HG03565 (cell line): ENCODE measurements at regions not wholly inside any gene's neighbourhood (a gene's known extent, or its start where the extent isn't known, plus 50 kb on each side); places are given as distances from the start of the nearest gene placed in this dataset.

ENCODE experiments used
- ATAC-seq: cut with Tn5 transposase; IDR thresholded peaks from one replicate; pipeline ENCODE4 v1.9.1; 2021; ENCODE audit warnings: mild to moderate bottlenecking, moderate library complexity; ENCODE audit not compliant: unreplicated experiment

DNA sequence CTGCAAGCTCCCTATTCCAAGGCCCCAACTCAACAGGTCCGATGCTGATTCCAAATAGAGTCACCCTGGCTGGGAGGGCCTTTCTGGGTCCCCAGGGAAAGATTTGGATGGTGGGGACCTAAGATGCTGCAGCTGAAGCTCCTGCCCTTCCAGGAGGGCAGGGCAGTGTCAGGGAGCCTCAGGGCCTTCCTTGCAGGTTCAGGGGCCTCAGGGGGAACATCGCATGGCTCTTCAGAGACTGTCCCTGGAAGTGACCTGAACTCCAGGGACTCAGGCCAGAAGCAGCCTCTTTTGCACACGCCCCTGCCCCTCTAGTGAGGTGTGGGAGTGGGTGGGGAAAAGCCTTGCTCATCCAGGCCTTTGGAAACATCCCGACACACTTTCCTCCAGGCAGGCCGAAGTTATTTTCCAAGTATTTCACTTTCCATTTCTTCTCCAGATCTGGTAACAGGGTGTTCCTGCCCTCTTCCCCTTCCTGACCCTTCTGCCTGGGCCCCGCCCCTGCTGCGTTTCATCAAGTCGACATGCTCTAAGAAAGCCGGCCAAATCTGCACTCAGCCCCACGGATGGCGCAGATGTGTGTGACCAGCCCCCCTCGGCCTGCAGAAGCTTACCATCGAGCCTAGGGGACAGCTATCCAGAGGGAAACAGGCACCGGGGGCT is 159.5 kb downstream of the FGF18 start:
- no peak for ATAC-seq

GRCh38 chr5:171579976-171580411 is 160.5 kb downstream of the FGF18 start:
- ATAC-seq = no peak

DNA sequence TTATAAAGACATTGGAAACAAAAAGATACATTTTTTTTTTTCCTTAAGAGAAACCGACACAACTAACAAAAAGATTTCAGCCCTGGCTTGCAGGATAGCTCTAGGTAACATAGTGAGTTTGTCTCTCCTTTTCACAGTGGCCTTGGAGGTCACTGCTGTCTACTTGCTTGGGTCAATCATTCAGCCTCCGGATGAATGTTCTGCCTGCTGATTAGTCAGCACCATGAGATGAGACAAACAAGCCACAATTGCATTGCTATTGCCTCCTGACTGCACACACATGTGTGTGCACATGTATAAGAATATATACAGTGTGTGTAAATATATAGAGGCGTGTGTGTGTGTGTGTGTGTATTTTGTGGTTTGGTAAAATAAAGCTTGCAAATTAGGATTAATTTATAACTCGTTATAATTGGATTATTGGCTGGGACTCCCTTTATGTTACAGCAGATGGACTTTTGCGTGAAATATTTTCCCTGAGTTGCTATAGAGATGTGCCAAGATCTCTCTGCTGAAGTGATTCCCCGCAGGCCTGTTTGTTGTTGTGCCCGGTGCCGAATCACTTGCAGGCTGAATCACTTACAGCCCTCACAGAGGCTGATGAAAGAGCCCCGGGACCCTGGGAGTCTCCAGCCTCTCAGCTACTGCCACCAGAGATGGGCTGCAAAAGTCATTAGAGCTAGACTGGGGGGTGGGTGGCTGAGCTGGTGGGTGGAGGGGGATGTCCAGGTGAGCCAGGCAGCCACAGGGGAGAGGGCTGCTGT is 161.2 kb downstream of the FGF18 start:
- ATAC-seq = no peak

DNA sequence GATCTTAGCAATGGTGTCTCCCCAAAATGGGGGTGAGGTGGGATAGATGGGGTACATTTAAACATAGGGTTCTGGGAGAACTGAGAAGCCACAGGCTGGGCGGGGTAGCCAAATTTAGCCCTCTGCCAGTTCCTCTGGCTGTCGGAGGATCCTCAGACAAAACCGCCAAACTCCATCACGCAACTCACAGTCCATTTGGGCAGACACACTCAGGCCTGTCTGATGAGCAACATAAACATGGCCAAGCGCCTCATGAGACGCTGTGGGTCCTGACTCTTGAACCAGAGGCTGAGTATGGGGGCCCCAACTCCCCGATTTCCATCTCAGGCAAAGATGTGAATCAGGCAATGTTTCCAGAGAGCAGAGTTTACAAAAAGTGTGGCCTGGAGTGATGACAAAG is 162.3 kb downstream of the FGF18 start:
- no peak for ATAC-seq

DNA sequence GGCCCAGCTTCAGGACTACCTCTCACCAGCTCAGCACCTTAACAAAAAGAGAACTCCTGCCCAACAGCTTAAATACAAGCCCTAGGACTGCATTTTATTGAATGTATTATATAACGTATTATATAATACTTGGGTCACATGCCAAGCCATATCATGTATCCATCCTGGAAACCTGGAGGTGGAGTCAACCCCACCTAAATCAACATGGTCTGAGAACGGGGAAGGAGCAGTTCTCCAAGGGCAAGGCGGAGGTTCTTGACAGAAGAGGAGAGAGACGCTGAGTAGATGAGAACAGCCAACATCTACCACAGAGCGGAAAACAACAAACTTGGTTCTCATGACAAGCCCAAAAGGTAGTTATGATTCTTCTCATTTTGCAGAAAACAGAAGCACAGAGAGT is 163.4 kb downstream of the FGF18 start:
- ATAC-seq = no peak

GRCh38 chr5:171585981-171586380 is 166.5 kb downstream of the FGF18 start:
- no peak for ATAC-seq

- no peak for ATAC-seq
These were observed 167.0 kb downstream of the FGF18 start for GRCh38 chr5:171586436-171586835.

GRCh38 chr5:171588046-171588445 is 168.6 kb downstream of the FGF18 start:
- no peak for ATAC-seq

GRCh38 chr5:171588790-171589189 is 169.3 kb downstream of the FGF18 start:
- ATAC-seq = no peak

- ATAC-seq = no peak
These were observed 170.0 kb downstream of the FGF18 start for GRCh38 chr5:171589461-171589860.

DNA sequence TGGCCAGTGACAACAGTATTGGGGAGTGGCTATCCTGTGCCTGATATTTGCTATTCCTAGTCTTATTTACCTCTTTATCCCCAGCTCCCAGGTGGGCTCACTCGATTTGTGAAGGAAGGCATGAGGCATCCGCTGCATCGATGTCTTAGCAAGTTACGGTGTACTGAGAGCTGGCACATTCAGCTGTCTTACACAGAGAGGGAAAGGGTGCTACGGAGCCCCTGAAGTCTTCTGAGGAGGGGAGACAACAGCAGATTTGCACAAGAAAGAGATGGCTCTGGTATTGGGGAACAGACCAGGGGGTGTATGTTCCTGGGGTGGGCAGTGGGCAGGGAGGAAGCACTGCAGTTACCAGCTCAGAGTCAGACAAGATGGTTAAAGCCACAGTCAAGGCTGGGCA is 172.6 kb downstream of the FGF18 start:
- no peak for ATAC-seq

DNA sequence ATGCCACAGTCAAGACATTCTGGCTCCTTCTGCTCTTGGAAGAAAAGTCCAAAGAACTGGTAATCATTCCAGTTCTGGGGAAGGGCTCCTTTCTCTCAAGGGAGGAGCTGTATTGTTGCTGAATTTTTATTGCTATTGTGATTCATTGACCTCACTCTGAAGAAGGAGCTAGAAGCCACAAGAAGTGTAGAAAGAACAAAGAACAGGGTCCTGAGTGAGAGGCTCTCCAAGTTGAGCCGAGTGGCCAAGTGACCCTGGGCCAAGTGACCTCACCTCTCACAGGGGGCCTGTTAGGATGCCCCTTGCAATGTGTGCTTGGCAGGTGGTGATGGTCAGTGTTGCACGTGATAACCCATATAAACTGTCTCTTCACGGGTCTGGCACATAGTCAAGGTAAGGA is 173.3 kb downstream of the FGF18 start:
- ATAC-seq = no peak

DNA sequence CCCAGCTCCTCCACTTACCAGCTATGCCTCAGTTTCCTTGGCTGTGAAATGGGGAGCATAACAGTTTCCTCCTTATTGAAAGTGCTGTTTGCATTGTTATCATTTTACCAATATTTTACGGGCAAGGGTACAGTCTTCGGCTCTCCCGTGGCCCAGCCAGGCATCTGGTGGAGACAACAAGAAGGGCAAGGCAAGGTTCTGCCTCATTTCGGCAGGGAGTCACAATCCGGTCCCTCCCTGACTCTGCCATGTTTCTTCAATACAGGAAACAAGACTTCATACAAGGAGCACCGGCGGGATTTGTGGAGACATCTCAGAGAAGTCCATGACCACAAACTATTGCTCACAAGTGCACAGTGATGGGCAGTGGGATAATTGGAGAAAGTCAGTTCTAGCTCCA is 174.0 kb downstream of the FGF18 start:
- no peak for ATAC-seq

DNA sequence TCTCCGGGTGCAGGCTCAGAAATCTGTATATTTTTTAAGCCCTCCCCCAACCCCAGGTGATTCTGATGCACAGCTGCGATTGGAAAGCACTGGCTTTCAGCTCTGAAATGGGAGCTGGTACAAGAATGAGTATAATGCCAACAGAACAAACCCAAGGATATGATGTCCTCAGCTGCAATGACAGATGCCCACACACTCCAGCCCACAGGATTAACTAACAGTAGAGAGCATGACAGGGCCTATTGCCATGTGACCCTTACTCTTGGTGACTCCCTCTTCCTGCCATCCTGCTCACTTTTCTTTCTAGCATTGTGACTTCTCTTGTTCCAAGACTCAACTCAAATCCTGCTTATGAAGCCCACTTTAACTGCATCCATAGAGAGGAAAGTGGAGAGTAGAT is 174.5 kb downstream of the FGF18 start:
- ATAC-seq = no peak

DNA sequence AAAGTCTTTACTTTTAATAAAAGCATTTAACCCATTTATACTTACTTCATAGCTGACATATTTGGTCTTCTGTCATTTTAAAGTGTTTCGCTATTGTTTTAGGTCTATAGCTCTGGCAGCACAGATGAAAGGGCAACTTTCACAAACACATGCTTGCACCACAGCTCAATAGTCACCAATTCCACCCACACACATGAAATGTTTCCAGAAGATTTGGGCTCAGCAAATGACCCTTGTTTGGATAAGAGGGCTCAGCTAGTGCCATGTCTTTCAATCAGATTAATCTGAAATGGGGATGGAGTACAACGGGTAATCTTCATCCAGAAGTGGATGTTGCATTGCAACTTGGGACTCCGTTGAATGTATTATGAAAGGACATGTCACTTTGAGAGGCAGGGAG is 176.0 kb downstream of the FGF18 start:
- no peak for ATAC-seq

DNA sequence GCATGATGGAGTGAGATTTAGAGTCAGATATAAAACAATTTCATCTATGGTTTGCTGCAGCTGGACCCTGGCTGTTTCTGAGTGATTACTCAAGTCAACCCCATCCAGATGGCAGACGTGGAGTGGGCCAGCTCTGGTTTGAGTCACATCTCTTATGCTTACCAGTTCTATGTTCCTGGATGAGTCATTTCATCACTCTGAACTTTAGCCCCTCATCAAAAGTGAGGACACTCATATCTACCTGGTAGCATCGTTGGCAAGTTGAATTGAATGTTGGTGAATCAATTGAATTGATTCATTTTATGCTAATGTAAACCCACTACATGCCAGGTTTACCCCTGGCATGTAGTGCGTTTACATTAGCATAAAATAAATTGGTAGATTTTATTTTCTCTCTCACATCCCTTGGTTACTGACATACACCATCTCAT is 176.4 kb downstream of the FGF18 start:
- ATAC-seq = peak; percentile 74

DNA sequence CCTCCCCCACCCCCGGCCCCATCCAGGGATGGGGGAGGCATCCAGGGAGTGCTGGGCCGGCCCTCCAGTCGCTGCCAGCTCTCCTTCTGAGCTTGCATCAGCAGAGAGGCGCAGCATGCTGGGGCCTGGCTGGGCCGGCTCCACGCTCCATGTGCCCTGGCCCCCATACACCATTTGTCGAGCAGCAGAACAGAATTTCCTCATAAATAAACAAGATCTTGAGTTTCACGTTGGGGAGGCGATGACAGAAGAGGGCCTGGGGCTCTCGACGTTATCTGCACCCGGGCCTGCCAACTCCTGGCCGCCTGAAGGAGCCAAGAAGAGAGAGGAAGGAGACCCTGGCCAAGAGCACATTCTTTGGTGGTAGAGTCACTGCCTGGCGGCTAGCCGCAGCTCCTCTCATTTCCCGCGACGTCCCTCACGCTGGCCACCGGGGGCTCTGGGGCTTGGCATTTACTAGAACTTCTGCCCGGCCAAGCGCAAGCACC is 177.0 kb downstream of the FGF18 start:
- no peak for ATAC-seq

DNA sequence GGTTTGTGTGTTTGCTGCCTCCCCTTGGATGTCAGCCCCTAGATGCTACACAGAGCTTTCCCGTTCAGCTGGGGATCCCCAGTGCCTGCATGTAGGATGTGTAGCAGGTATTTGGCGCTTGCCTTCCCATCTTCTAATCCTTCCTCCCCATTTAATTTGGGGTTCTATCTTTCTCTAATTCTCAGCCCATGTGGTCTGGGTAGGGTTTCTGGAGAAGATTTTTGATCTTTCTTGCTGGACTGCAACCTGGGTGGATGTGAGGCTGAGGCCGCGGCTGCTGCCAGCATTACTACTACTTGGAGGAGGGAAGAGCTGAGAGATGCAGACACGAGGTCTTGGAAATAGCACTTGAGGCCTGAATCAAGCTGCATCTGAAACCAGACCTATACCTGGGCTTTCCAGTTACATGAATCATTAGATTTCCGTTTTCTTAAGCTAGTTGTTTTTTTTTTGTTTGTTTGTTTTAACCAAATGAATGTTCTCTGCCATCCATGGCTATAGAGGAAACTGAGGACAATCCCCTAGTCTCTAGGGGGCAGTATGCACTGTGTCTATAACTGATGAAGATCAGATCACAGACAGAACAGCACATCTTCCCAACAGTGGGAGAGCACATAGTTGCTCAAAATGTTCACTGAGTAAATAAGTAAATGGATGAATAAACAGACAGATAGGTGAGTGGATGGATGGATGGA is 178.6 kb downstream of the FGF18 start:
- no peak for ATAC-seq

DNA sequence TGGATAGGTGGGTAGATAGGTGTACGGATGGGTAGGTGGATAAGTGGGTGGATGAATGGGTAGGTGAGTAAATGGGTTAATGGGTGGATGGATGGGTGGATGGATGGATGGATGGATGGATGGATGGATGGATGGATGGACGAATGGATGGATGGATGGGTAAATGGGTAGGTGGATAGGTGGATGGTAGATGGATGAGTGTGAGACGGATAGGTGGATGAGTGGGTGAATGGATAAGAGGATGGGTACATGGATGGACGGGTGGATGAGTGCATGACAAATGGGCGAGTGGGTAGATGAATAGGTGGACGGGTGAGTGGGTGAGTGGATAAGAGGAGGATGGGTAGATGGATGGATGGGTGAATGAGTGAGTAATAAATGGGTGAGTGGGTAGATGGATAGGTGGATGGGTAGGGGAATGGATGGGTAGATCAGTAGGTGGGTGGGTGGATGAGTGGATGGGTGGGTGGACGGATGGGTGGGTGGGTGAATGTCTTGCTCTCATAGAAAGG is 179.2 kb downstream of the FGF18 start:
- no peak for ATAC-seq

DNA sequence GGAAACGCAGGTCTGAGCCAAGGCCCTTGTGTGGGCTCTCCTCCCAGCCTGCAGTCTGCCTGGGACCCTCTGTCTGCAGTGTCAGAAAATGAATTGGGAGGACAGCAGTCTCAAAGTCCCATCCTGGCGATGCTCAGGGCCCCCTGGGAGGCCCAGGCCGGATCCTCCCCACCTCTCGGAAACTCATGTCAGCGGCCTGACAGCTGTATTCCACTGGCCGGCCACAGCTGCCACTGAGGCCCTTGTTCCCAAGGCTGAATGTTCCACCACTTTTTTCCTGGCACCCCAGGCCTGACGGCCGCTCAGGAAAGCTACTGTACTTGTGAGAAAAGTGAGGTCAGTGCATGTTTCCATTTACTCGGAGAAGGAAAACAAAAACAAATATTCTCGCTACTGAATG is 180.0 kb downstream of the FGF18 start:
- no peak for ATAC-seq

DNA sequence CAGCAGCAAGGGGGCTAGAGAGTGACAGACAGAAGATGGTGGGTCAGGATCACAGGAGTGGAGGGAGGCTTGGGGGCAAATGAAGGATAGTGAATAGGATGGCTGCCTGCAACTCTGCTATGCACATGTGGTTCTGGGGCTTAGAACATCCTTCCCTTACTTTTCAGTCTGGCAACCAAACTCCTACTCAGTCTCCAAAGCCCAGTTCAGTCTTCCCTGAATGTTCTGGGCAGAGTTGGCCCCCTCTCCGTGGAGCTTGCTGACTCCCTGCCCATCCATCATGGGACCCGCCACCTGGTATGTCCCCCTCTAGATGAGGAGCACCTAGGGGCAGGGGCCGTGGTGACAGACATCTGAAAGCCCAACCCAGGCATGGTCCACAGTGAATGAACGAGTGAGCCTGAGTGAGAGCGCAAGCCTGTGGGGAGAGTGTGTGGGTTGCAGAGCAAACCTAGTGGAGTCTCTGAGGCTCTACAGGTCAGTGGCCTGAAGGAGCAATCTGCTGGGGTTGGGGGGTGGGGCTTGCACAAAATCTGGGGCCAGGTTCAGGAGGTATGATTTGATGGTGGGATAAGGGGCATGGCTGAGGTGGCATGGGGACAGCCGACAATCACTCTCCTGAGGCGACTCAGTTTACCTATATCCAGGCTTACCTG is 180.6 kb downstream of the FGF18 start:
- no peak for ATAC-seq
